ENCODE measurements at regions not wholly inside any gene's neighbourhood (a gene's known extent, or its start where the extent isn't known, plus 50 kb on each side); places are given as distances from the start of the nearest gene placed in this dataset.

DNA sequence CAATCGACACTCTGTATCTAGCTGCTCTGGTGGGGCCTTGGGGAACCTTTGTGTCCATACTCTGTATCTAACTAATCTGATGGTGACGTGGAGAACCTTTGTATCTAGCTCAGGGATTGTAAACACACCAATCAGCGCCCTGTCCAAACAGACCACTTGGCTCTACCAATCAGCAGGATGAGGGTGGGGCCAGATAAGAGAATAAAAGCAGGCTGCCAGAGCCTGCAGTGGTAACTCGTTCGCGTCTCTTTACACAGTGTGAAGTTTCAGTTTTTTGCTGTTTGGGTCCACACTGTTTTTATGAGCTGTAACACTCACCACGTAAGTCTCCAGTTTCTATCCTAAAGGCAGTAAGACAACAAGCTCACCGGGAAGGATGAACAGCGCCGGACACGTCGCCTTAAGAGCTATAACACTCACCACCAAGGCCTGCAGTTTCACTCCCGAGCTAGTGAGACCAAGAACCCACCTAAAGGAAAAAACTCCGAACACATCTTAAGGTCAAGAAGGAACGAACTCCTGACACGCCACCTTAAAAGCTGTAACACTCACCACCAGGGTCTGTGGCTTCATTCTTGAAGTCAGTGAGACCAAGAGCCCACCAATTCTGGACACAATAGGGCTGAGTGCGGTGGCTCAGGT lies 64.6 kb downstream of the KPNA2 start:
- Histone ChIP-seq H3K27me3 (ENCODE audit: control insufficient read depth, insufficient read depth, low read length) (no peaks in the 10 kb centered on the region), H3K4me1 (ENCODE audit: control insufficient read depth, insufficient read depth, low read length) (peaks cover 4% of the 10 kb centered on the region), H3K23ac (ENCODE audit: low read depth, low read length) (no peak overlapping the region), H3K4me3 (ENCODE audit: insufficient read depth, low read depth, low read length) (no peak overlapping the region), H4K8ac (ENCODE audit: low read depth in 2 of 2, low read length in 2 of 2) (no peak overlapping the region), H3K36me3 (ENCODE audit: control insufficient read depth, insufficient read depth, low read length) (no peaks in the 10 kb centered on the region), H3K4me2 (ENCODE audit: low read depth, low read length) (no peak overlapping the region), H3K56ac (ENCODE audit: extremely low read depth, insufficient read depth, low read length) (no peak overlapping the region), H2AFZ (replicated peaks; ENCODE audit: low read length, poor library complexity) (no peak overlapping the region), H2BK15ac (ENCODE audit: low read depth, low read length) (no peak overlapping the region), H3K9ac (ENCODE audit: low read depth, low read length) (no peak overlapping the region), H3K14ac (replicated peaks; ENCODE audit: low read depth, low read length) (no peak overlapping the region), H3K79me1 (ENCODE audit: low read depth in 1 of 2, low read length in 2 of 2) (peaks cover 3 to 22% of the 10 kb centered on the region in 2 experiments; a peak in 3 of 4 replicates), H3K18ac (ENCODE audit: low read depth, low read length) (no peak overlapping the region), H4K5ac (ENCODE audit: low read depth, low read length) (no peak overlapping the region), H4K20me1 (ENCODE audit: insufficient read depth, low read length) (no peaks in the 10 kb centered on the region; the same call in 1 of the 2 replicates), H2BK20ac (ENCODE audit: low read depth, low read length) (no peak overlapping the region), H3K4ac (ENCODE audit: low read depth, low read length) (no peak overlapping the region), H3K9me3 (ENCODE audit: control insufficient read depth, insufficient read depth, low read length) (no peaks in the 10 kb centered on the region), H3K9me1 (ENCODE audit: insufficient read depth, low read length) (no peaks in the 10 kb centered on the region; the same call in none of the 2 replicates), H3K27ac (ENCODE audit: insufficient read depth, low read length) (no peak overlapping the region), H2AK5ac (ENCODE audit: low read depth, low read length) (no peak overlapping the region), H4K91ac (ENCODE audit: insufficient read depth, low read depth, low read length) (no peak overlapping the region), H2AK9ac (replicated peaks; ENCODE audit: low read depth, low read length, poor library complexity) (no peak overlapping the region), H2BK120ac (ENCODE audit: low read depth, low read length) (no peak overlapping the region), H2BK5ac (ENCODE audit: low read depth, low read length, poor library complexity, severe bottlenecking) (no peak overlapping the region)
- TF ChIP-seq MAFK (IDR thresholded peaks at IDR 0.05; ENCODE audit: low read depth, low read length) (no peak), RAD21 (IDR thresholded peaks at IDR 0.05; ENCODE audit: low read length) (no peak), USF2 (IDR thresholded peaks at IDR 0.05; ENCODE audit: low read depth, low read length) (no peak), SMC3 (IDR thresholded peaks at IDR 0.05; ENCODE audit: low read depth, low read length) (no peak), MXI1 (IDR thresholded peaks at IDR 0.05; ENCODE audit: borderline replicate concordance, low read depth, low read length) (no peak), FOS (IDR thresholded peaks at IDR 0.05; ENCODE audit: low read depth, low read length) (no peak), RFX5 (IDR thresholded peaks at IDR 0.05; ENCODE audit: low read depth, low read length) (no peak), BHLHE40 (IDR thresholded peaks at IDR 0.05; ENCODE audit: low read depth, low read length) (no peak), MAZ (IDR thresholded peaks at IDR 0.05; ENCODE audit: borderline replicate concordance, low read depth, low read length) (no peak), RCOR1 (IDR thresholded peaks at IDR 0.05; ENCODE audit: insufficient replicate concordance, low read length) (no peak), NFE2L2 (IDR thresholded peaks at IDR 0.05; ENCODE audit: low read depth, low read length) (no peak), POLR2A (IDR thresholded peaks at IDR 0.05; ENCODE audit: low read depth, low read length) (no peak), CEBPB (IDR thresholded peaks at IDR 0.05; ENCODE audit: low read depth, low read length) (no peak), CTCF (conservative IDR thresholded peaks at IDR 0.05; ENCODE audit: low read depth, low read length) (no peak), CHD1 (IDR thresholded peaks at IDR 0.05; ENCODE audit: low read depth, low read length) (no peak)
- TF ChIP-seq, protein P1, sequence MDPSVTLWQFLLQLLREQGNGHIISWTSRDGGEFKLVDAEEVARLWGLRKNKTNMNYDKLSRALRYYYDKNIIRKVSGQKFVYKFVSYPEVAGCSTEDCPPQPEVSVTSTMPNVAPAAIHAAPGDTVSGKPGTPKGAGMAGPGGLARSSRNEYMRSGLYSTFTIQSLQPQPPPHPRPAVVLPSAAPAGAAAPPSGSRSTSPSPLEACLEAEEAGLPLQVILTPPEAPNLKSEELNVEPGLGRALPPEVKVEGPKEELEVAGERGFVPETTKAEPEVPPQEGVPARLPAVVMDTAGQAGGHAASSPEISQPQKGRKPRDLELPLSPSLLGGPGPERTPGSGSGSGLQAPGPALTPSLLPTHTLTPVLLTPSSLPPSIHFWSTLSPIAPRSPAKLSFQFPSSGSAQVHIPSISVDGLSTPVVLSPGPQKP (IDR thresholded peaks at IDR 0.05; ENCODE audit: borderline replicate concordance, low read depth, low read length): no peak
- WGBS, 2 experiments (ENCODE audit: extremely low coverage in 2 of 2, insufficient read length in 1 of 2): 95% methylated on average over 4 of the region's 17 CpGs; no CpG with 5 or more reads in 1 of the 2 experiments
- in situ Hi-C loops (cut with MboI; ENCODE audit: low sequenced_read_pairs): no loop called here
- no peak for DNase-seq
- no TSS peak for BruUV-seq (replicated peaks)
- ChIA-PET POLR2A (ENCODE audit: unreplicated experiment) (no interaction called here), CTCF (no interaction called here)
- ATAC-seq (ENCODE audit: low read depth): no peak
- intact Hi-C loops (cut with micrococcal nuclease): no loop called here
- dilution Hi-C loops (cut with HindIII; ENCODE audit: low sequenced_read_pairs, unreplicated experiment): no loop called here

Measured in IMR-90 (cell line).